ENCODE measurements at regions not wholly inside any gene's neighbourhood (a gene's known extent, or its start where the extent isn't known, plus 50 kb on each side); places are given as distances from the start of the nearest gene placed in this dataset.

GRCh38 chr4:41822325-41822724 is 73.8 kb upstream of the PHOX2B start:
- H3K9me3 ChIP-seq (ENCODE audit: control insufficient read depth in 1 of 2, insufficient read depth in 1 of 2, low read depth in 1 of 2, low read length in 2 of 2): no peaks in the 10 kb centered on the region
- no peaks in the 10 kb centered on the region for H3K9me2 ChIP-seq (ENCODE audit: insufficient read depth)
- H3K4me1 ChIP-seq (ENCODE audit: control insufficient read depth in 1 of 2, insufficient read depth in 2 of 2, low read length in 2 of 2): no peaks in the 10 kb centered on the region
- ChIA-PET RAD21 (ENCODE audit: low non-redundant PET in 1 of 2, low total read pairs in 2 of 2, uncharacterized antibody in 2 of 2, unreplicated experiment in 2 of 2) (no interaction called here), CTCF (no interaction called here), POLR2A (no interaction called here)
- H3K4me2 ChIP-seq (ENCODE audit: low read length): no peak overlapping the region
- H3K27me3 ChIP-seq (ENCODE audit: insufficient read depth, low read length): peaks cover 92% of the 10 kb centered on the region
- no peaks in the 10 kb centered on the region for H3K79me2 ChIP-seq (ENCODE audit: insufficient read depth, low read length)
- no peaks in the 10 kb centered on the region for H4K20me1 ChIP-seq (ENCODE audit: insufficient read depth)
- H3K4me3 ChIP-seq (replicated peaks in 1 of 2; ENCODE audit: low read depth in 1 of 2, low read length in 2 of 2): no peak overlapping the region
- no TSS peak for BruUV-seq (replicated peaks)
- ATAC-seq (no peak), DNase-seq (ENCODE audit: low read depth, low spot score) (no peak)
- H3K9ac ChIP-seq (ENCODE audit: low read length): no peak overlapping the region
- TF ChIP-seq SP1 (IDR thresholded peaks at IDR 0.05; ENCODE audit: low read depth) (no peak), EGR1 (IDR thresholded peaks at IDR 0.05; ENCODE audit: low read depth) (no peak), MAX (IDR thresholded peaks at IDR 0.05) (no peak), JUND (IDR thresholded peaks at IDR 0.05) (no peak), REST (IDR thresholded peaks at IDR 0.05; ENCODE audit: low read depth) (no peak), POLR2AphosphoS5 (IDR thresholded peaks at IDR 0.05; ENCODE audit: low read depth, low read length) (no peak), ATF3 (IDR thresholded peaks at IDR 0.05) (no peak), POLR2A (IDR thresholded peaks at IDR 0.05; ENCODE audit: borderline replicate concordance, extremely low read depth, insufficient read depth, insufficient read length) (no peak), ZFX (IDR thresholded peaks at IDR 0.05) (no peak), CTCF (IDR thresholded peaks at IDR 0.05 in 2 of 3, conservative IDR thresholded peaks at IDR 0.05 in 1 of 3; ENCODE audit: borderline replicate concordance in 1 of 3, insufficient read depth in 1 of 3, low read depth in 2 of 3, low read length in 2 of 3) (no peak), YY1 (IDR thresholded peaks at IDR 0.05; ENCODE audit: extremely low read depth, insufficient replicate concordance, low read depth, low read length) (no peak)
- intact Hi-C loops (cut with micrococcal nuclease): no loop called here
- no peaks in the 10 kb centered on the region for H3K36me3 ChIP-seq (ENCODE audit: control insufficient read depth in 1 of 2, insufficient read depth in 2 of 2, low read length in 2 of 2)
- no peak overlapping the region for H3K27ac ChIP-seq (ENCODE audit: low read depth, low read length)
- no peak overlapping the region for H2AFZ ChIP-seq (ENCODE audit: low read depth, low read length, poor library complexity, severe bottlenecking)

All from HCT116 (cell line).